ENCODE measurements at regions not wholly inside any gene's neighbourhood (a gene's known extent, or its start where the extent isn't known, plus 50 kb on each side); places are given as distances from the start of the nearest gene placed in this dataset.

DNA sequence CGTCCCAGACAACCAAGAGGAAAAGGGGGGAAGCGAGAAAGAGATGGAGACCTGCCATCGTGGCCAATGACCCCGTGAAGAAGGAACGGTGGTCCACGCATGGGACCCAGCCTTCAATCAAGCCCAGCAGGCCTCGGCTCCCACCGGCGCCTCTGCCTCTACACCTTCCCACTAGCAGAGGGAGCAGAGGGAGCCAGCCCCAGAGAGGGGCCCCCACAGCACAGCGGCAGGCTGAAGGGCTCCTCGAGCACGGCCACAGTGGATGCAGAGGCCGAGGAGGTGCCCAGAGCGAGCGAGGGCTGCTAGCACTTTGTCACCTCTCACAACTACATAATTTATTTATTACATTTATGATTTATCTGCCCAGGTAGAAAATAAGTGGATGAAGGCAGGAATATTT lies 68.4 kb upstream of the TOPAZ1 start:
- Mint-ChIP-seq H3K4me3 (no peak overlapping the region), H3K4me1 (no peaks in the 10 kb centered on the region), H3K9me3 (peaks cover 3% of the 10 kb centered on the region), H3K27ac (no peak overlapping the region), H3K36me3 (no peaks in the 10 kb centered on the region)
- DNase-seq (ENCODE audit: low spot score in 2 of 2) (no peak), ATAC-seq (no peak)

DNA sequence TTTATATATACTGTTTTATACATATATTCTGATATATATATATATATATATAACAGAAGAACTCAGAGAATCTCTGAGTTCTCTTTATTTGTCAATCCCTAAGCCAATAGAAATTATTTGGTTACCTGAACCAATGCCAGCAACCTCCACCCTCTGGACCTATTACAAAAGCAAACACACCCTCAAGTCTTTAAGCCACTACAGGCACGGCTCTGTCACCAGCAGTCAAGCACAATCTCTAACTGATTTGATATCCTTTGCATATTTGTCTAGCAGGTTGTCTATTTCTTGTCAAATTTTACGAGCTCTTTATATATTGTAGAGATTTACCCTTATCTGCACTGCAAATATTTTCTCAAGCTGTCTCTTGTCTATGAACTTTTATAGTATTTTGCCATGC lies 66.6 kb upstream of the TOPAZ1 start:
- ATAC-seq, result no peak
- H3K4me1 Mint-ChIP-seq, result no peaks in the 10 kb centered on the region
- no peak overlapping the region for H3K27ac Mint-ChIP-seq

DNA sequence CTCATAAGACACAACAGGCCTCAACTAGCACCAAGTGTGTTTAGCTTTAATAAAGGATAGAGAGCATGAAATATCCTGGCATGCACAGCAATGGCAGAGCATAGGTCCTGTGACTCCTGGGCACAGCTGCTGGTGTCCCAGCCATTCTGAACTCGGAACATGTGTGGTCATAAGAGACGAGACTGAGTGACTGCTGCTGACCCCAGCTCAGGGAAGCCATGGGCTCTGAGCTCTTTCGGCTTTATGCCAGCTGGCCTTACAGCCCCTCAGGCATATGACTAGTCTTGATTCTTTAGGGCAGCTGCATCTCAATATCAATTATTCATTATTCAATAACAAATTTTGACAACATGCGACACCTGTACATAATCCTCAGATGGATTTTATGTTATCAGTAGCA lies 62.4 kb upstream of the TOPAZ1 start:
- H3K4me3 Mint-ChIP-seq, result no peak overlapping the region
- DNase-seq (ENCODE audit: low spot score in 2 of 2) (no peak), ATAC-seq (no peak)
- no peaks in the 10 kb centered on the region for H3K36me3 Mint-ChIP-seq
- H3K9me3 Mint-ChIP-seq, result no peaks in the 10 kb centered on the region
- H3K4me1 Mint-ChIP-seq, result no peaks in the 10 kb centered on the region
- no peak overlapping the region for H3K27ac Mint-ChIP-seq

More for the DNA sequence above, 66.6 kb upstream of the TOPAZ1 start:
- Mint-ChIP-seq H3K9me3 (peaks cover 3% of the 10 kb centered on the region), H3K36me3 (no peaks in the 10 kb centered on the region), H3K4me3 (no peak overlapping the region)
- no peak for DNase-seq (ENCODE audit: low spot score in 2 of 2)

DNA sequence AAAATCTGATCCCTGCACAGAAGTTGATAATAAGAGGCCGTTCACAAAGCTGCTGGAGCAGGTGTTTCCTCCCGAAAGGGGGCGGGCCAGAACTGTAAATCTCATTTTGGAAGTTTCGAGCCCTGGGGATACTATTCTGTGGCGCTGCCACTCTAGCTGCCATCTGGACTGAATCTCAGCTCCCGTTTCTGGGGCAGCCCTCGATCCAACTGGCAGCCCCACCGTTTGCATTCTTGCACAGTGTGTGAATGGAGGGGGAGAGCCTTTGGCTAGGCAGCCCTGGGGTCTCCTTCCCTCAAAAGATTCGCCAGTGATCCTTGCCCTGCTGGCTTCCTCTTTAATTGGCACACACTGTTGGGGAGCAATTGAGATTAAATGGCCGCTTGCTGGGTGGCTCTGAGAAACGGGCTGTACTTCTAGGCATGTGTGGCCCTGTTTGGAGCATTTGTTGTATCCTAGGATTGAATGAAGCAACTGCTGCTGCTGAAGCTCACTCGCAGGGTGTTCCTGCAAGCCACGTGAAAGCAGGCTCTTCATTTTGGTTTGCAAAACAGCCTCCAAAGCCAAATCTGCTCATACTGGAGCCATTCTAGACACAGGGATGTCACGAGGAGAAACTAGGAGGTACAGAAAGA lies 57.2 kb upstream of the TOPAZ1 start:
- Mint-ChIP-seq H3K4me1 (no peaks in the 10 kb centered on the region), H3K4me3 (no peak overlapping the region), H3K36me3 (no peaks in the 10 kb centered on the region), H3K9me3 (no peaks in the 10 kb centered on the region), H3K27ac (no peak overlapping the region)
- DNase-seq (ENCODE audit: low spot score in 2 of 2) (no peak), ATAC-seq (no peak)

DNA sequence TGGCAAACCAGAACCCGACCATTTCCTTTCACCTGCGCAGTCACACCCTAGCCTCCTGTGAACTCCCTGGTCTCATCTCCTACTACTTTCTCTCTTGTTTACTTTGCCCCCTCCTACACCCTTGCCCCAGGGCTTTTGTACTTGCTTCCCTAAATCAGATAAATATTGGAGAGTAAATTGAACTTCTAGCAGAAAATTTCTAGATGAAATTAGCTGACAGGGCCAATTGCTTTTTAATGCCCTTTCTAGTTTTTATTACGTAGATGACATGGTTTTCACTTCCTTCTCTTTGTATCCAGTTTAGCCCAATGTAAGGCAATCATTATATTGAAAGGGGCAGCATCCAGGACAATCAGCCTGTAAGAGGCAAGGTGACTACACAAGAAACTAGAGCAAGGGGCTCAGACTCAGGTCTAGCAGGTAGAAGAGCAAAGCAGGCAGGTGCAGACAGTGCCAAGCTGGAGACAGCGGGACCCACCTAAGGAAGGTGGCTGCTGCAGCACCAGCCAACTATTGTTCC lies 56.2 kb upstream of the TOPAZ1 start:
- DNase-seq (ENCODE audit: low spot score in 2 of 2), result no peak
- no peak for ATAC-seq
- H3K9me3 Mint-ChIP-seq, result no peaks in the 10 kb centered on the region

DNA sequence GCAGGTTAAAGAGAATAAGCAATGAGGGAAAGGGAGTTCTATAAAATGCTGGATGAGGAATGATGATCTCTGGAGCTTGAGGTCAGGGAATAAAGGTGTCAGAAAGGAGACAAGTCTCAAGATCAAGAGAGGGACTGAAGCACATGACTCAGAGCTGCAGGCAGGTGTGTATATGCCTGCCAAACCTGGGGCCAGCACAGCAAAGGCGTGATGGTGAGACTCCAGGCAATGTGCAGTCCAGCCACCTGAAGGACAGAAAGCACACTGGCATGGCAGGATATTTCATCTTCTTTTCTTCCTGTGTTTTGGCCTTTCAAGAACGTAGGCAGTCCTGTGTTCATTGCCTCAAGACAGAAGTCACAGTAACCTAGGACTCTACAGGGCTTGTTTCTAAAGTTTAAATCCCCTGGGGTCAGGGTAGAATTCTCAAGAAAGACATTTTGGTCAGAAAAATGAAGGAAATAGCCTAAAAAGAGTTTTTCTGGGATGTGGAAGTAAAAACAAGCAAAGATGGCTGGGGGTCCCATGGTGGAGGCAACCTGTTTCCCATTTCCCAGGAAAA lies 55.5 kb upstream of the TOPAZ1 start:
- no peak for DNase-seq (ENCODE audit: low spot score in 2 of 2)
- Mint-ChIP-seq H3K9me3 (no peaks in the 10 kb centered on the region), H3K36me3 (no peaks in the 10 kb centered on the region), H3K4me3 (no peak overlapping the region), H3K27ac (no peak overlapping the region), H3K4me1 (no peaks in the 10 kb centered on the region)
- ATAC-seq, result no peak

More for the DNA sequence above, 56.2 kb upstream of the TOPAZ1 start:
- no peaks in the 10 kb centered on the region for H3K36me3 Mint-ChIP-seq
- H3K4me3 Mint-ChIP-seq, result no peak overlapping the region
- no peaks in the 10 kb centered on the region for H3K4me1 Mint-ChIP-seq
- H3K27ac Mint-ChIP-seq, result no peak overlapping the region

DNA sequence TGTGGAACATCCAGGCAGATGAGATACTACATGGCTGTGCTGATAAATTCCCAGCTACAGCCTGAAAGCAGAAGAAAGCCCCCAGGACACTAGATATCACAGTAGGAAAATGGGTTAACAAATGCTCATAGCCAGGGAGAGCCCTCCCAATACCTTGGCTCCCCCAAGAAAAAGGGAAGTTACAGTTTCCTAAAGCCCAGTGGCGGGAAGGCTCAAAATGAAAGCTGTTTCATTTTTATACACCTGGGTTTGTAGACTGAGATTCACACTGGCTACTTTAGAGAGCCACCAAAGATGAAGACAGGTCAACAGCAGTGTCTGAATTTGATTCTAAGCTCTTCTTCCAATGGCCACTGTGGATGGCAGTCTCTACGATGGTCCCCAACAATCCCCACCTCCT lies 55.0 kb upstream of the TOPAZ1 start:
- H3K4me1 Mint-ChIP-seq, result no peaks in the 10 kb centered on the region
- no peak overlapping the region for H3K4me3 Mint-ChIP-seq
- DNase-seq (ENCODE audit: low spot score in 2 of 2), result no peak
- no peak for ATAC-seq
- no peak overlapping the region for H3K27ac Mint-ChIP-seq
- no peaks in the 10 kb centered on the region for H3K9me3 Mint-ChIP-seq
- no peaks in the 10 kb centered on the region for H3K36me3 Mint-ChIP-seq
